IPS-15b (cell line): ENCODE measurements at regions not wholly inside any gene's neighbourhood (a gene's known extent, or its start where the extent isn't known, plus 50 kb on each side); places are given as distances from the start of the nearest gene placed in this dataset.

Source experiments
- H3K27me3 ChIP-seq: one replicate; pipeline ENCODE4 v1.6.1; 2013; ENCODE audit warnings: low read length; ENCODE audit not compliant: control insufficient read depth, insufficient read depth
- H3K36me3 ChIP-seq: one replicate; pipeline ENCODE4 v1.6.1; 2013; ENCODE audit warnings: low read length; ENCODE audit not compliant: control insufficient read depth, insufficient read depth
- H3K4me1 ChIP-seq: one replicate; pipeline ENCODE4 v1.6.1; 2013; ENCODE audit warnings: mild to moderate bottlenecking, low read length; ENCODE audit not compliant: control insufficient read depth, insufficient read depth
- H3K4me3 ChIP-seq: one replicate; pipeline ENCODE4 v1.5.1; 2013; ENCODE audit warnings: low read depth, low read length
- H3K9ac ChIP-seq: one replicate; pipeline ENCODE4 v1.6.1; 2013; ENCODE audit warnings: low read depth, mild to moderate bottlenecking, low read length
- H3K9me3 ChIP-seq: one replicate; pipeline ENCODE4 v1.6.1; 2013; ENCODE audit warnings: mild to moderate bottlenecking, low read length; ENCODE audit not compliant: control insufficient read depth, insufficient read depth

GRCh38 chr3:152737021-152737908 lies 97.7 kb upstream of the P2RY1 start:
- Histone ChIP-seq H3K4me1 (no peaks in the 10 kb centered on the region), H3K36me3 (no peaks in the 10 kb centered on the region), H3K27me3 (no peaks in the 10 kb centered on the region), H3K4me3 (no peak overlapping the region), H3K9me3 (no peaks in the 10 kb centered on the region), H3K9ac (no peak overlapping the region)

GRCh38 chr3:152738656-152739055 lies 96.3 kb upstream of the P2RY1 start:
- Histone ChIP-seq H3K4me3 (no peak overlapping the region), H3K9me3 (no peaks in the 10 kb centered on the region), H3K27me3 (peaks cover 13% of the 10 kb centered on the region), H3K36me3 (no peaks in the 10 kb centered on the region), H3K4me1 (no peaks in the 10 kb centered on the region), H3K9ac (no peak overlapping the region)

- Histone ChIP-seq H3K36me3 (no peaks in the 10 kb centered on the region), H3K27me3 (peaks cover 25% of the 10 kb centered on the region), H3K9me3 (no peaks in the 10 kb centered on the region), H3K9ac (no peak overlapping the region), H3K4me3 (no peak overlapping the region), H3K4me1 (peaks cover 3% of the 10 kb centered on the region)
Observed at GRCh38 chr3:152742368-152743347, 92.3 kb upstream of the P2RY1 start.

GRCh38 chr3:152745646-152746045 lies 89.3 kb upstream of the P2RY1 start:
- H3K9ac ChIP-seq = no peak overlapping the region
- peaks cover 25% of the 10 kb centered on the region for H3K27me3 ChIP-seq
- no peaks in the 10 kb centered on the region for H3K9me3 ChIP-seq
- peaks cover 3% of the 10 kb centered on the region for H3K4me1 ChIP-seq
- H3K4me3 ChIP-seq = no peak overlapping the region
- H3K36me3 ChIP-seq = no peaks in the 10 kb centered on the region

- Histone ChIP-seq H3K9ac (no peak overlapping the region), H3K27me3 (no peaks in the 10 kb centered on the region), H3K4me1 (no peaks in the 10 kb centered on the region), H3K36me3 (no peaks in the 10 kb centered on the region), H3K9me3 (no peaks in the 10 kb centered on the region), H3K4me3 (no peak overlapping the region)
Observed at GRCh38 chr3:152754303-152754702, 80.6 kb upstream of the P2RY1 start.

- no peak overlapping the region for H3K9ac ChIP-seq
- no peaks in the 10 kb centered on the region for H3K27me3 ChIP-seq
- H3K4me1 ChIP-seq = no peaks in the 10 kb centered on the region
- H3K9me3 ChIP-seq = no peaks in the 10 kb centered on the region
- no peaks in the 10 kb centered on the region for H3K36me3 ChIP-seq
- no peak overlapping the region for H3K4me3 ChIP-seq
Observed at GRCh38 chr3:152756807-152757206, 78.1 kb upstream of the P2RY1 start.

GRCh38 chr3:152760024-152760563 lies 74.8 kb upstream of the P2RY1 start:
- Histone ChIP-seq H3K36me3 (no peaks in the 10 kb centered on the region), H3K9ac (no peak overlapping the region), H3K9me3 (no peaks in the 10 kb centered on the region), H3K4me1 (no peaks in the 10 kb centered on the region), H3K4me3 (no peak overlapping the region), H3K27me3 (no peaks in the 10 kb centered on the region)

- no peaks in the 10 kb centered on the region for H3K4me1 ChIP-seq
- no peaks in the 10 kb centered on the region for H3K27me3 ChIP-seq
- no peaks in the 10 kb centered on the region for H3K9me3 ChIP-seq
- H3K4me3 ChIP-seq = no peak overlapping the region
- H3K36me3 ChIP-seq = no peaks in the 10 kb centered on the region
- no peak overlapping the region for H3K9ac ChIP-seq
Observed at GRCh38 chr3:152760591-152760990, 74.3 kb upstream of the P2RY1 start.

GRCh38 chr3:152768478-152768877 lies 66.5 kb upstream of the P2RY1 start:
- no peaks in the 10 kb centered on the region for H3K27me3 ChIP-seq
- no peak overlapping the region for H3K4me3 ChIP-seq
- no peaks in the 10 kb centered on the region for H3K4me1 ChIP-seq
- no peaks in the 10 kb centered on the region for H3K36me3 ChIP-seq
- no peaks in the 10 kb centered on the region for H3K9me3 ChIP-seq
- no peak overlapping the region for H3K9ac ChIP-seq

GRCh38 chr3:152769523-152769922 lies 65.4 kb upstream of the P2RY1 start:
- H3K9ac ChIP-seq = no peak overlapping the region
- H3K9me3 ChIP-seq = no peaks in the 10 kb centered on the region
- no peak overlapping the region for H3K4me3 ChIP-seq
- H3K36me3 ChIP-seq = no peaks in the 10 kb centered on the region
- no peaks in the 10 kb centered on the region for H3K27me3 ChIP-seq
- H3K4me1 ChIP-seq = no peaks in the 10 kb centered on the region

- Histone ChIP-seq H3K9ac (no peak overlapping the region), H3K36me3 (no peaks in the 10 kb centered on the region), H3K4me1 (no peaks in the 10 kb centered on the region), H3K27me3 (no peaks in the 10 kb centered on the region), H3K4me3 (no peak overlapping the region), H3K9me3 (no peaks in the 10 kb centered on the region)
Observed at GRCh38 chr3:152770296-152770695, 64.6 kb upstream of the P2RY1 start.
